HUES64 (cell line): ENCODE measurements at regions not wholly inside any gene's neighbourhood (a gene's known extent, or its start where the extent isn't known, plus 50 kb on each side); places are given as distances from the start of the nearest gene placed in this dataset.

ENCODE experiments used
- H3K27ac ChIP-seq: 2 replicates; pipeline ENCODE4 v1.7.0; 2013; ENCODE audit warnings: low read depth, low read length, inconsistent platforms
- H3K27me3 ChIP-seq: 2 replicates; pipeline ENCODE4 v1.6.1; 2013; ENCODE audit warnings: mild to moderate bottlenecking, low read length; ENCODE audit not compliant: insufficient read depth
- H3K36me3 ChIP-seq: 2 replicates; pipeline ENCODE4 v1.6.1; 2013; ENCODE audit warnings: mild to moderate bottlenecking, low read length; ENCODE audit not compliant: insufficient read depth
- H3K4me1 ChIP-seq: 2 replicates; pipeline ENCODE4 v1.6.1; 2013; ENCODE audit warnings: mild to moderate bottlenecking, low read length, moderate library complexity; ENCODE audit not compliant: insufficient read depth
- H3K4me3 ChIP-seq: 2 replicates; pipeline ENCODE4 v1.5.1; 2013; ENCODE audit warnings: mild to moderate bottlenecking, low read length, moderate library complexity
- H3K9ac ChIP-seq: 2 replicates; pipeline ENCODE4 v1.6.1; 2013; ENCODE audit warnings: mild to moderate bottlenecking, low read depth, low read length
- H3K9me3 ChIP-seq: 2 replicates; pipeline ENCODE4 v1.6.1; 2013; ENCODE audit warnings: low read depth, low read length; ENCODE audit not compliant: insufficient read depth
- WGBS: fragments of 150-250, 120-280 bp; methylation state at CpG from one replicate; pipeline ENCODE4 v1.1.7; 2013; ENCODE audit warnings: missing lambda C conversion rate; 5-methylcytosine and 5-hydroxymethylcytosine counted together

DNA sequence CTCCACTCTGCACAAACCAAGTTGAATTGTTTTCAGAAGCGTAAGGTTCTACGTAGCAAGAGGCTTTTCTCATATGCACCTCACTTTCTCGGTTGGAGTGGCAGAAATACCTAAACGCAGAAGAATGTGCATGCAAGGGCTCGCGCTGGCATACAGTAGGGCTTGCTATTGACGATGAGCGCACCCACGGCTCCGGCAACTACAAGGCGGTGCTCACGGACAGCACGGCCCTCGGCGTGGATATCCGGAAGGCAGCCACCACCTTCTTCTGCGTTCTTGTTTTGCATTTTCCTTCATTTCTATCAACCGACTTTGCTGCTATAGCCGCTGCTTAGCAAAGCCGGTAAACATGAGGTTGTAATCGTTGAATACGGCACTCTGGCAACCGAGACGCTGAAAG lies 51.1 kb upstream of the UBE3C start:
- Histone ChIP-seq H3K27me3 (no peaks in the 10 kb centered on the region), H3K4me3 (no peak overlapping the region), H3K9me3 (peaks cover 18% of the 10 kb centered on the region), H3K27ac (no peak overlapping the region), H3K9ac (no peak overlapping the region), H3K36me3 (no peaks in the 10 kb centered on the region), H3K4me1 (no peaks in the 10 kb centered on the region)
- 95% methylated on average over 24 of the region's 24 CpGs for WGBS

GRCh38 chr7:157088136-157088535 lies 50.6 kb upstream of the UBE3C start:
- WGBS = 89% methylated on average over 11 of the region's 11 CpGs
- no peaks in the 10 kb centered on the region for H3K4me1 ChIP-seq
- H3K27me3 ChIP-seq = no peaks in the 10 kb centered on the region
- H3K36me3 ChIP-seq = no peaks in the 10 kb centered on the region
- peaks cover 20% of the 10 kb centered on the region for H3K9me3 ChIP-seq
- no peak overlapping the region for H3K4me3 ChIP-seq
- no peak overlapping the region for H3K27ac ChIP-seq
- H3K9ac ChIP-seq = no peak overlapping the region
